ENCODE measurements at regions not wholly inside any gene's neighbourhood (a gene's known extent, or its start where the extent isn't known, plus 50 kb on each side); places are given as distances from the start of the nearest gene placed in this dataset.

DNA sequence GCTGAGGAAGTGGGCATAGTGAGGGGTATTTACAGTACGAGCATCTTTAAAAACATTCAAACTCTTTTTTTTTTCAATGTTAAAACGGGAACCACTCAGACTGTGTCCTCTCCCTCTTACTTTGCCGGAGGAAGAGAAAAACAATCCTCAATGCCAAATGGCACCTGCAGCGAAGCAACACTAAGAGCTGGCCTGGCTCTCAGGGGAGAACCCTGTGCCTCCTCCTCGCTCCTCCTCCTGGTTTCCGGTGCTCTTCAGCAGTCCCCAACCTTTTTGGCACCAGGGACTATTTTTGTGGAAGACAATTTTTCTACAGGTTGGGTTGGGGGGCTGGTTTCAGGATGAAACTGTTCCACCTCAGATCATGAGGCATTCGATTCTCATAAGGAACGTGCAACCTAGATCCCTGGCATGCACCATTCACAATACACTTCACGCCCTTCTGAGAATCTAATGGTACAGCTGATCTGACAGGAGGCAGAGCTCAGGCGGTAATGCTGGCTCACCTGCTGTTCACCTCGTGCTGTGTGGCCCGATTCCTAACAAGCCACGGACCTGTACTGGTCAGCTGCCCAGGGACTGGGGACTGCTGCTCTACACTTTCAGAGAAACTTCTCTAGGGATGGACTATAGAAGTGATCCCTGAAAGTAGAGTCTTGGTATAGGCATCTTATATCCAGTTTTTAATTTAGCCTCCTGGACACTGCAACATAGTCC, 404.1 kb downstream of the RAPGEF2 start:
- TF ChIP-seq, protein P1, sequence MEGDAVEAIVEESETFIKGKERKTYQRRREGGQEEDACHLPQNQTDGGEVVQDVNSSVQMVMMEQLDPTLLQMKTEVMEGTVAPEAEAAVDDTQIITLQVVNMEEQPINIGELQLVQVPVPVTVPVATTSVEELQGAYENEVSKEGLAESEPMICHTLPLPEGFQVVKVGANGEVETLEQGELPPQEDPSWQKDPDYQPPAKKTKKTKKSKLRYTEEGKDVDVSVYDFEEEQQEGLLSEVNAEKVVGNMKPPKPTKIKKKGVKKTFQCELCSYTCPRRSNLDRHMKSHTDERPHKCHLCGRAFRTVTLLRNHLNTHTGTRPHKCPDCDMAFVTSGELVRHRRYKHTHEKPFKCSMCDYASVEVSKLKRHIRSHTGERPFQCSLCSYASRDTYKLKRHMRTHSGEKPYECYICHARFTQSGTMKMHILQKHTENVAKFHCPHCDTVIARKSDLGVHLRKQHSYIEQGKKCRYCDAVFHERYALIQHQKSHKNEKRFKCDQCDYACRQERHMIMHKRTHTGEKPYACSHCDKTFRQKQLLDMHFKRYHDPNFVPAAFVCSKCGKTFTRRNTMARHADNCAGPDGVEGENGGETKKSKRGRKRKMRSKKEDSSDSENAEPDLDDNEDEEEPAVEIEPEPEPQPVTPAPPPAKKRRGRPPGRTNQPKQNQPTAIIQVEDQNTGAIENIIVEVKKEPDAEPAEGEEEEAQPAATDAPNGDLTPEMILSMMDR (IDR thresholded peaks at IDR 0.05): no peak
- TF ChIP-seq POLR2A (IDR thresholded peaks at IDR 0.05): no peak
